Lower lobe of right lung (tissue), 2 donors: ENCODE measurements at regions not wholly inside any gene's neighbourhood (a gene's known extent, or its start where the extent isn't known, plus 50 kb on each side); places are given as distances from the start of the nearest gene placed in this dataset.

ENCODE experiments used
- ATAC-seq, 2 donors: fragments of 200-7000 bp; cut with Tn5 transposase; one replicate each; pipeline ENCODE4 v1.9.1; 2020 to 2022; ENCODE audit warnings: mild to moderate bottlenecking in 2 of 2, moderate library complexity in 2 of 2
- DNase-seq: peaks from one replicate; pipeline ENCODE4 v3.0.0-alpha.2; 2020
- H3K27ac ChIP-seq: fragments of 200-600 bp; one replicate; pipeline ENCODE4 v1.8.0; 2022
- H3K27me3 ChIP-seq: fragments of 200-600 bp; one replicate; pipeline ENCODE4 v1.8.0; 2022; ENCODE audit warnings: low read depth
- H3K36me3 ChIP-seq: fragments of 200-600 bp; one replicate; pipeline ENCODE4 v1.8.0; 2022; ENCODE audit warnings: mild to moderate bottlenecking
- H3K4me1 ChIP-seq: fragments of 200-600 bp; one replicate; pipeline ENCODE4 v1.8.0; 2022
- H3K4me3 ChIP-seq: fragments of 200-600 bp; one replicate; pipeline ENCODE4 v1.8.0; 2022; ENCODE audit warnings: mild to moderate bottlenecking
- H3K9me3 ChIP-seq: fragments of 200-600 bp; one replicate; pipeline ENCODE4 v1.8.0; 2022
- intact Hi-C: fragments of 100-400 bp; cut with DNase I; formaldehyde crosslinking; loops from one replicate; pipeline ENCODE4 v1.11.0; 2022
- TF ChIP-seq, protein P1 (sequence below): fragments of 200-600 bp; IDR thresholded peaks from one replicate; pipeline ENCODE4 v1.8.0; 2022; ENCODE audit warnings: antibody characterized with exemption, mild to moderate bottlenecking
- donor health status: DM: no; HTN: yes; CAD: no; lungs with severe emphysema.

DNA sequence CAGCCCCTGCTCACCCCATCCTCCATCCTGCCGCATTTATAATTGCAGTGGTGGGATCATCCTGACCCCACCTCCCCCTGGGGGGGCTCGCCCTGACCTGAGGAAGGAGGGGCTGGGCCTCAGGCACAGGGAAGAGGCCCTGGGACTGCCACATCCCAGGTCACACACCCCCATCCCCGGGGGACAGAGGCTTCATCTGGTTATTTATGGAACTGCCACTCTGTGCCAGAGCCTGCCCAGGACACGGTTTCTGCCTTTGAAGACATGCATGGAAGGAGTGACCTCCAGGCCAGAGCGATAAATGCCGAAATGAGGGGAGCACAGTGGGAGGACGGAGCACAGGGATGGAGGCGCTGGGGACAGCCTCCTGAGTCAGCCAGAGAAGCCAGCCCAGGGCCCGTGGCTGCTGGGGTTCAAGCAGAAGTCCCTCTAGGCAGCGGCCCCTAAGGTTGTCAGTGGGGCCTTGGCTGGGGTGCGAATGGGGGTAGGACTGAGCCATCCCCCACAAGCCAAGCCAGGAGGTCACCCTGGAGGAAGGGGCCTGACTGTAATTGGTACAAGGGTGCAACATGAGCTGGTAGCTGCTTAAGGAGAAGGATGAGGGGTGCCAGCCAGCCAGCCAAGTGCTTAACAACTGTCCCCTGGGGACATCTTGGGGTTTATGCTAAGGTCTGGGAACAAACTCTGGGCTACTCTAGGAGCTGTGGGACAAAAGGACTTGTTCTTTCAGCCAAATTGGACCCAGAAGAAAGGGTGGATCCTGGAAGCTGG, 51.4 kb upstream of the SHISAL1 start:
- Histone ChIP-seq H3K4me1 (peaks cover 19% of the 10 kb centered on the region), H3K9me3 (no peaks in the 10 kb centered on the region), H3K27me3 (no peaks in the 10 kb centered on the region), H3K27ac (no peak overlapping the region), H3K4me3 (no peak overlapping the region), H3K36me3 (no peaks in the 10 kb centered on the region)
- TF ChIP-seq, protein P1, sequence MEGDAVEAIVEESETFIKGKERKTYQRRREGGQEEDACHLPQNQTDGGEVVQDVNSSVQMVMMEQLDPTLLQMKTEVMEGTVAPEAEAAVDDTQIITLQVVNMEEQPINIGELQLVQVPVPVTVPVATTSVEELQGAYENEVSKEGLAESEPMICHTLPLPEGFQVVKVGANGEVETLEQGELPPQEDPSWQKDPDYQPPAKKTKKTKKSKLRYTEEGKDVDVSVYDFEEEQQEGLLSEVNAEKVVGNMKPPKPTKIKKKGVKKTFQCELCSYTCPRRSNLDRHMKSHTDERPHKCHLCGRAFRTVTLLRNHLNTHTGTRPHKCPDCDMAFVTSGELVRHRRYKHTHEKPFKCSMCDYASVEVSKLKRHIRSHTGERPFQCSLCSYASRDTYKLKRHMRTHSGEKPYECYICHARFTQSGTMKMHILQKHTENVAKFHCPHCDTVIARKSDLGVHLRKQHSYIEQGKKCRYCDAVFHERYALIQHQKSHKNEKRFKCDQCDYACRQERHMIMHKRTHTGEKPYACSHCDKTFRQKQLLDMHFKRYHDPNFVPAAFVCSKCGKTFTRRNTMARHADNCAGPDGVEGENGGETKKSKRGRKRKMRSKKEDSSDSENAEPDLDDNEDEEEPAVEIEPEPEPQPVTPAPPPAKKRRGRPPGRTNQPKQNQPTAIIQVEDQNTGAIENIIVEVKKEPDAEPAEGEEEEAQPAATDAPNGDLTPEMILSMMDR: no peak
- peak in 1 of 2 donors; percentile 2 for ATAC-seq
- intact Hi-C loops: no loop called here
- DNase-seq: peak; percentile 30

DNA sequence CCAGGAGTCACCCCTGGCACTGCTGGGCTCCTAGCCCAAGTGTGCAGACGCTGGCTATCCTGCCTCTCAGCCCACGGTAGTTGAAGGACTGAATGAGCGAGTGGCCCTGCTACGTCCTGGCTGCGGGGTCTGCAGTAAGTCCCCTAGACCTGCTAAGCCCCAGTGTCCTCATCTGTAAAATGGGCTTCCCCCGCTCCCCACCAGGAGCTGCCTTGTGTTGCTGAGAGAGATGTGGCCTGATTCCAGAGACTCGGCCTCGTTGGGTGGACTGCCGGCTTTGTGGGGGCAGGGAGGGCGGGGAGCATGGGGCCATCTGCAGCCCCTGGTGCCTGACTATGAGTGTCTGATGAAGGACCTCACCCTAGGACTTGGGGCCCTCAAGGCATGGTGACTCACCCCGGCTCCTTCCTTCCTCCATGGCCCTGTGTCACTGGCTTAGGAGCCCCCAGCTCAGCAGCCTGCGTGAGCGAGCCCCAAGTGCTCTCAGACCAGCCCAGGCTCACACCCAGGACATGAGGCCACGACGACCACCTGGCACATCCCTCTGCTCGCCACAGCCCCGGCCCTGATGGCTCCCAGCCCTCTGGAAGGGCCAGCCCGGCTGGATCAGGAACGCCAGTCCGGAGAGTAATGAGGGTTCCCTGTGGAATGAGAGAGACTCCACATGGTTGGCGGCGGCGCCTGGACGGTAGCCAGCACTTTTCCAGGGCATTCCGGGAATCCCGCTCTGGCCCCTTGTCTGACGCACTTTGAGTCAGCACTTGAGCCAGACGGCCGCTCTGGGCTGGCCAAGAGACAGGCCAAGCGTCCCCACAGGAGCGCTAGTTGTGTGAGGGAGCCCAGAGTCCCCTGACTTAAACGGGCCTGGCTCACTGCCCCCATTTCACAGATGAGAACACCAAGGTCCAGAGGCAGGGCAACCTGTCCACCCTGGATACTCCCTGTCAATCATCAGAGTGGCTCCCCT, 50.5 kb upstream of the SHISAL1 start:
- TF ChIP-seq, protein P1: no peak
- intact Hi-C loops: no loop called here
- Histone ChIP-seq H3K27ac (peak overlapping the region; percentile 60), H3K4me3 (no peak overlapping the region), H3K4me1 (peaks cover 19% of the 10 kb centered on the region), H3K36me3 (no peaks in the 10 kb centered on the region), H3K9me3 (no peaks in the 10 kb centered on the region), H3K27me3 (no peaks in the 10 kb centered on the region)
- DNase-seq (peak; percentile 81), ATAC-seq (peak; percentile 85 to 88)

DNA sequence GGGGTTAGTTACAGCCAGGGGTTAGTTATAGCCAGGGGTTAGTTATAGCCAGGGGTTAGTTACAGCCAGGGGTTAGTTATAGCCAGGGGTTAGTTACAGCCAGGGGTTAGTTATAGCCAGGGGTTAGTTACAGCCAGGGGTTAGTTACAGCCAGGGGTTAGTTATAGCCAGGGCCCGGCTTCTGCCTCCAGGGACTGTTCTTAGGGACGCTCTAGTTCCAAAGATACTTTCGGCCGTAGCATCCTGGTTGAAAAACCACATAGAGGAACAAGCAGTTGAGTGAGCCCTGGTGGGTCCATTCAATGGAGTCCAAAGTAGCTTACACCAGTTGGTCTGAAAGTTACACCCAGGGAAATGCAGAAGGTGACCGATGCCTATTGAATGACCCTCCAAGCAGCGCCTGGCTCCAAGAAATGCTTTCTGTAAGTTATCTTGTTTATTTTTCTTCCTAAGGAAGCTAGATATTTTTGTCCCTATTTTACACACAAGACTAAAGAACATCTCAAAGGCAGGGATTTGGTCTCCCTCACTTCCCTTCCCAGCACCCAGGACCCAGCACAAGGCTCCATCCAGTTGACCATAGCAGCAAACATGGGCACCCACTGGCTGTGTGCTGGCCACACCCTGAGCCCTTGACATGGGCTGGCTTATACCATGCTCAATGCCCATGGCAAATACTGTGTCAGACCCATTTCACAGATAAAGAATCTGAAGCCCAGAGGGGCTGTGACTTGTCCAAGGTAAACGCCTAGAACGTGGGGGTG, 49.7 kb upstream of the SHISAL1 start:
- peak overlapping the region; percentile 60 for H3K27ac ChIP-seq
- intact Hi-C loops: no loop called here

More for the DNA sequence above, 49.7 kb upstream of the SHISAL1 start:
- H3K36me3 ChIP-seq: no peaks in the 10 kb centered on the region
- peaks cover 4% of the 10 kb centered on the region for H3K27me3 ChIP-seq
- DNase-seq (peak; percentile 5), ATAC-seq (no peak)
- TF ChIP-seq, protein P1: no peak
- H3K4me3 ChIP-seq: no peak overlapping the region
- H3K9me3 ChIP-seq: no peaks in the 10 kb centered on the region
- peaks cover 25% of the 10 kb centered on the region for H3K4me1 ChIP-seq
